RWPE1 (cell line): ENCODE measurements at regions not wholly inside any gene's neighbourhood (a gene's known extent, or its start where the extent isn't known, plus 50 kb on each side); places are given as distances from the start of the nearest gene placed in this dataset.

Experiments used
- CTCF ChIA-PET: fragments of 350-600 bp; sonication (Branson Sonifier 250); formaldehyde crosslinking; extraction: SDS; loops from one replicate; lab custom pipeline; 2021; lab: Yijun Ruan, JAX
- POLR2A ChIA-PET: fragments of 400-600 bp; formaldehyde crosslinking; extraction: SDS; loops from one replicate; lab custom pipeline; 2020; ENCODE audit warnings: antibody characterized with exemption; ENCODE audit not compliant: low non-redundant PET; lab: Yijun Ruan, JAX
- DNase-seq: peaks from one replicate; pipeline ENCODE4 v3.0.0; 2012; ENCODE audit warnings: low spot score
- H3K27ac ChIP-seq: fragments of 450-650 bp; 2 replicates; pipeline ENCODE4 v1.5.1; 2017
- TF ChIP-seq, protein P1 (sequence below): fragments of 450-650 bp; conservative IDR thresholded peaks from 2 replicates; pipeline ENCODE4 v1.5.1; 2017; ENCODE audit warnings: low read depth, mild to moderate bottlenecking

DNA sequence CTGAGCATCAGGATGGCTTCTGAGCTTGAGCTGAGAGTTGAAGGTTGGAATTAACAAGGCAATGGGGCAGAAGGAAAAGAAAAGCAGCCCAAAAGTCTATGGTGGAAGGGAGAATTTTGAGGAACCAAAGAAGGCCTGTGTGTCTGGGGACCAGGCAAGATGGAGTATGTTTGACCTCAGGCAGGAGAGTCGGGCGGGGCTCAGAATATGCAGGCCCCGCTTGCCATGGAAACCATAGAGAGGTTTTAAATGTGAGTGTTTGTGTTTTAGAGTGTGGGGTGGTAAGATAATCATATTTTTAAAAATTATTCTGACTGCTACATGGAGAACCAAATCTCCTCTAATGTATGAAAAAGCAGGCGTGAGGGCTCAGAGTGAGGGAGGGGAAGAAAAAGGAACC is 174.0 kb upstream of the PPP2R2B start:
- CTCF ChIA-PET, result no interaction called here
- POLR2A ChIA-PET, result no interaction called here
- no peak overlapping the region for H3K27ac ChIP-seq
- DNase-seq, result no peak
- TF ChIP-seq, protein P1, sequence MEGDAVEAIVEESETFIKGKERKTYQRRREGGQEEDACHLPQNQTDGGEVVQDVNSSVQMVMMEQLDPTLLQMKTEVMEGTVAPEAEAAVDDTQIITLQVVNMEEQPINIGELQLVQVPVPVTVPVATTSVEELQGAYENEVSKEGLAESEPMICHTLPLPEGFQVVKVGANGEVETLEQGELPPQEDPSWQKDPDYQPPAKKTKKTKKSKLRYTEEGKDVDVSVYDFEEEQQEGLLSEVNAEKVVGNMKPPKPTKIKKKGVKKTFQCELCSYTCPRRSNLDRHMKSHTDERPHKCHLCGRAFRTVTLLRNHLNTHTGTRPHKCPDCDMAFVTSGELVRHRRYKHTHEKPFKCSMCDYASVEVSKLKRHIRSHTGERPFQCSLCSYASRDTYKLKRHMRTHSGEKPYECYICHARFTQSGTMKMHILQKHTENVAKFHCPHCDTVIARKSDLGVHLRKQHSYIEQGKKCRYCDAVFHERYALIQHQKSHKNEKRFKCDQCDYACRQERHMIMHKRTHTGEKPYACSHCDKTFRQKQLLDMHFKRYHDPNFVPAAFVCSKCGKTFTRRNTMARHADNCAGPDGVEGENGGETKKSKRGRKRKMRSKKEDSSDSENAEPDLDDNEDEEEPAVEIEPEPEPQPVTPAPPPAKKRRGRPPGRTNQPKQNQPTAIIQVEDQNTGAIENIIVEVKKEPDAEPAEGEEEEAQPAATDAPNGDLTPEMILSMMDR, result no peak

DNA sequence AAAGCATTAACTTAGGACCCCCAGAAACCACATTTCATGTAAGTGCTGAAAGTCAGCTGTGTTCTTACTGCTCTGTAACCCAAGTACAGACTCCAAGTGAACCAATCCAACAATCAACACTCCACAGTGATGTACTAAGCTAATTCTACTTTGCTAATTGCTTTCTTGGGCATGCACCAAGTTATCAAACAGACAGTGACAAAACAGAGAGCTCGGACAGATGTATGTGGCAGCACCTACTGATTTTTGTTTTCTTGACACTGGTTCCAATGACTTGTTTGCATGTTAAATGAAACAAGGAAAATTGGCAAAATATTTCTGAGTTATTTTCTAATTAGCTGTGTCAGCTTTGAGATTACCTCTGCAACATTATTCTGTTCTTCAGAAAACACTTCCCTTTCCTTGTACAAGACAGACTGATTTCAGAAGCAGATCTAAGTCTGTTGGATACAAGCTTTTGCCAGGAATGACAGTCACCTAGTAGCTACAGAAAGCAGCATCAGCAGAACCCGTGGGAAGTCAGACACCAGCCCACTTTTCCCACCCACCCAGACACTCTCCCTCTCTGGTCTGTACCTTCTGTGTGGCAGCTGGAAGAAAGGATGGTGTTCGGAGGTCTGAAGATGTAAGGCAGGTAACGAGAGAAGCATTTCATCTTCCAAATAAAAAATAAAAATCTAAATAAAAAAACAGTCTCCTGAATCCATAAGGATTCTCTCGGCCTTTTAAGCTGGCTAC is 176.7 kb upstream of the PPP2R2B start:
- no peak overlapping the region for H3K27ac ChIP-seq
- TF ChIP-seq, protein P1, result no peak
- ChIA-PET POLR2A (no interaction called here), CTCF (interaction anchor here (0.7 kb wide), 1 partner anchor 9 kb away, joined by 3 read pairs; no protein-coding TSS in a partner anchor)
- no peak for DNase-seq

DNA sequence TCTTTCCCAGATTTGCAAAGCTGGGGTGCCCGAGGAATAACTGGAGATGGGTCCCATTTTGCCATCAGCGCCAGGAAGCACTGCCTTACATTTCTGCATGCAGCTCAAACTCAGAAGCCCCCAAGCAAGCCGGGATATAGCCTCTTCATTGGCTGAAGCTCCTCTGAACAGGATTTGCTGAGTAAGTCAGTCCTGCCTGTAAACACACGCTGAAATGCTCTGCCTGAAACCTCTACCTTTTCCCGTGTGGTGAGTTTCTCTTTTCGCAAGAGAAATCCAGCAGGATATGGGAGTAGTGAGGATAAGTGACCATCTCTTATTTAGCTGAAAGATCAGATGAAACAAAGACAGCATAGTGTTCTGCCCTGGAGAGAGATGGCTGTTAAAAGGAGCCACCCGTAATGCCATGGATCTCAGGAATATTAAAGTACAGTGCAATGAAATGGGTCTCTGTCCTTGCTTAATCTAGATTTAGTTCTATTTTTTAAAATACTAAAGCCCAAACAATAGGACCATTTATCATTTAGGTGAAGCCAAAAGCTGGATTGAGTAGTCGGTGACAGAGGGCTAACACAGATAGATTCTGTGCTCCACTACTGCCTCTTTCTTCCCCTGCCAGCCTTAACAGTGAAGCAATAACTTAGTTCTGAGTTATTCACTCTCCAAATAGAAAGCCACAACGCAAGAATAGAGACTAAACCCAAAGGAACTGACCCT is 177.5 kb upstream of the PPP2R2B start:
- POLR2A ChIA-PET, result no interaction called here
- no peak overlapping the region for H3K27ac ChIP-seq
- CTCF ChIA-PET, result interaction anchor here (0.7 kb wide), 1 partner anchor 9 kb away, joined by 3 read pairs; no protein-coding TSS in a partner anchor
- no peak for DNase-seq
- TF ChIP-seq, protein P1, result no peak

DNA sequence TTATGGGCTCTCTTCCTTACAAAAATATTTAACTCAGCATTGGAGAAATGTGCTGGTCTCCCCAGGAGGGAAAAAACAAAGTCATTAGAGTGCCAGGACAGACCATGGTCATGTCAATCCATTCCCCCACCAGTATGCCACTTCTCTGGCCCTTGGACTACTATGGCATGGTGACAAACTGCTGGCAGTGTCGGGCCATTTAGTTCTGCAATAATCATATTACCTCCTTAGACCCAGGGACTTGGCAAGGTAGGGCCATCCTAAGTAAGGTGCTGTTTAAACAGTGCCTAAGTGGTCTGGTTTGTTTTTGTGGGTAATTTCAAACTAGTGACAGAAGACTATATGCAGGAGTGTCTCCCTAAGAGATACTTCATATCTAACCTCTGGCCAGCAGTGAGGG is 177.8 kb upstream of the STK32A start:
- H3K27ac ChIP-seq, result no peak overlapping the region
- DNase-seq, result no peak
- ChIA-PET POLR2A (no interaction called here), CTCF (no interaction called here)
- TF ChIP-seq, protein P1, result no peak

DNA sequence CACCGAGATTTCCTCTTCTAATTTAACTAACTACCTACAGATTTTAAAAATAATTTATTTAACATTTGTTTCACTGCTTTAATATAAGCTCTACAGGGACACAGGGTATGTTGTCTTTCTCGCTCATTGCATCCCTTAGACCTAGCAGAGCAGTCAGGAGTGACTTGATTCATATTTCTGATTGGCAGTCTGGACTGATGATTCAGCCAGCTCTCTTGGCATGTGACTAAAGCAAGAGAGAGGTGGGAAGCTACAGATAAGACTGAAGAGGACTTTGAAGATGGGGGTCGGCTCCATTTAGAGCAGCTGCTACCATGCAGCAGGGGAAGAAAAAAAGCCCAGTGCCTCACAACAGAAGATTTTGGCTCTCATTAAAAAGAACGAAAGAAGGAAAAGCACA is 173.4 kb upstream of the STK32A start:
- TF ChIP-seq, protein P1, result no peak
- ChIA-PET POLR2A (no interaction called here), CTCF (interaction anchor here (0.6 kb wide), 1 partner anchor 14 kb away, joined by 3 read pairs; no protein-coding TSS in a partner anchor)
- DNase-seq, result no peak
- H3K27ac ChIP-seq, result no peak overlapping the region

DNA sequence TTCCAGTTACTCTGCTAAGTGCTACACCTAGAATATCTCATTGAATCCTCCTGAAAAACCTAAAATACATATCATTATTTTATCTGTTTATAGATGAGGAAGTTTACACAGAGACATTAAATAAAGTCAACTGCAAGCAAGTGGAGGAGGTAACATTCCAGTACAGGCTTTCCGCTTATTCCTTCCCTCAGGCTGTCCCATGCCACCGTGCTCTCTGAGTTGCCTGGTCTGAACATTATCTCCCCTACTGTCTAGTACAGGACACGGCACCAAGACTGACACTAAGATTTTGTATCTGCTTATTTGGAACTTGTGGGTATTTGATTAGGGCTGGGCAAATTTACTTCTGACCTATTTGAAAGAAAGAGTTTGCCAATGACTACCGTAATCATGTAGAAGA is 172.4 kb upstream of the STK32A start:
- TF ChIP-seq, protein P1, result no peak
- H3K27ac ChIP-seq, result no peak overlapping the region
- no peak for DNase-seq
- POLR2A ChIA-PET, result no interaction called here
- CTCF ChIA-PET, result no interaction called here
